Ascending aorta (tissue), 2 donors: ENCODE measurements at regions not wholly inside any gene's neighbourhood (a gene's known extent, or its start where the extent isn't known, plus 50 kb on each side); places are given as distances from the start of the nearest gene placed in this dataset.
"Not testable (repeated sequence)": the region's sequence is repeated elsewhere in the genome, so short reads cannot be mapped to it uniquely, and the experiment has no call there.

Source experiments
- DNase-seq, 2 donors: peaks; one replicate each; pipeline ENCODE4 v3.0.0-alpha.2; 2019; ENCODE audit warnings: low spot score in 2 of 2
- H3K27ac ChIP-seq, 2 donors: fragments of 200-600 bp; sonication (generic); one replicate each; pipeline ENCODE4 v1.5.1; 2016 to 2017; ENCODE audit warnings: mild to moderate bottlenecking in 1 of 2
- H3K27me3 ChIP-seq: fragments of 200-600 bp; sonication (generic); one replicate; pipeline ENCODE4 v1.5.1; 2017
- H3K36me3 ChIP-seq, 2 donors: fragments of 200-600 bp; sonication (generic); one replicate each; pipeline ENCODE4 v1.5.1; 2016
- H3K4me1 ChIP-seq, 2 donors: fragments of 200-600 bp; sonication (generic); one replicate each; pipeline ENCODE4 v1.5.1; 2016 to 2017; ENCODE audit warnings: mild to moderate bottlenecking in 1 of 2
- H3K4me3 ChIP-seq, 2 donors: fragments of 200-600 bp; sonication (generic); one replicate each; pipeline ENCODE4 v1.5.1; 2016 to 2017; ENCODE audit warnings: mild to moderate bottlenecking in 1 of 2
- H3K9me3 ChIP-seq, 2 donors: fragments of 200-600 bp; sonication (generic); one replicate each; pipeline ENCODE4 v1.5.1; 2016
- intact Hi-C: fragments of 100-400 bp; cut with DNase I; formaldehyde crosslinking; loops from one replicate; pipeline ENCODE4 v1.15.1; 2023
- TF ChIP-seq, protein P1 (sequence below), 3 experiments: fragments of 200-600 bp in 2 of 3; fragments of 450-650 bp in 1 of 3; sonication (generic) in 2 of 3; IDR thresholded peaks; one replicate each; pipeline ENCODE4 v1.5.1; 2016 to 2019; ENCODE audit warnings: antibody characterized with exemption in 3 of 3, mild to moderate bottlenecking in 1 of 3, moderate library complexity in 1 of 3

DNA sequence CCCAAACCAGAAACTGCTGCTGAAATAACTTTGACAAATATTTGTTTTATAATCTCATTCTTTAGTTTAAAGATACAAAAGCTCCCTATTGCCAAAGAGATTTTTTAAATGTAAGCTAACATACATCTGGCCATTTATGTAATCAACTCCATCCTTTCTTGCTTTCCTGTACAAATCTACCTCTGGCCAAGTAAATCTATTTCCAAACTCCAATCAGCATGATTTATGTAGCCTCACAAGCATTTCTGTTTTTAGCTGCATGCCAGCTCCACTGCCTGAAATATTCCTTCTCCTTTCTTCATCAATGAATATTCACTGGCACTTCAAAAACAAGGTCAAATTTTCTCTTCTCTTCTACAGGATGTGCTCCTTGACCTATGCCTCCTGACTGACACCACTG is 80.0 kb downstream of the SHOX2 start:
- intact Hi-C loops: no loop called here
- H3K4me1 ChIP-seq: no peaks in the 10 kb centered on the region

GRCh38 chr3:158019897-158020296 is 86.3 kb downstream of the SHOX2 start:
- peaks cover 12% of the 10 kb centered on the region in 2 donors for H3K9me3 ChIP-seq
- H3K27ac ChIP-seq, DNase-seq, H3K27me3 ChIP-seq, H3K4me3 ChIP-seq, intact Hi-C loops, H3K4me1 ChIP-seq, H3K36me3 ChIP-seq: not testable (repeated sequence)

More for the DNA sequence above, 80.0 kb downstream of the SHOX2 start:
- no peaks in the 10 kb centered on the region for H3K9me3 ChIP-seq
- H3K27me3 ChIP-seq: no peaks in the 10 kb centered on the region
- no peak overlapping the region for H3K4me3 ChIP-seq
- H3K27ac ChIP-seq: no peak overlapping the region
- TF ChIP-seq, protein P1, sequence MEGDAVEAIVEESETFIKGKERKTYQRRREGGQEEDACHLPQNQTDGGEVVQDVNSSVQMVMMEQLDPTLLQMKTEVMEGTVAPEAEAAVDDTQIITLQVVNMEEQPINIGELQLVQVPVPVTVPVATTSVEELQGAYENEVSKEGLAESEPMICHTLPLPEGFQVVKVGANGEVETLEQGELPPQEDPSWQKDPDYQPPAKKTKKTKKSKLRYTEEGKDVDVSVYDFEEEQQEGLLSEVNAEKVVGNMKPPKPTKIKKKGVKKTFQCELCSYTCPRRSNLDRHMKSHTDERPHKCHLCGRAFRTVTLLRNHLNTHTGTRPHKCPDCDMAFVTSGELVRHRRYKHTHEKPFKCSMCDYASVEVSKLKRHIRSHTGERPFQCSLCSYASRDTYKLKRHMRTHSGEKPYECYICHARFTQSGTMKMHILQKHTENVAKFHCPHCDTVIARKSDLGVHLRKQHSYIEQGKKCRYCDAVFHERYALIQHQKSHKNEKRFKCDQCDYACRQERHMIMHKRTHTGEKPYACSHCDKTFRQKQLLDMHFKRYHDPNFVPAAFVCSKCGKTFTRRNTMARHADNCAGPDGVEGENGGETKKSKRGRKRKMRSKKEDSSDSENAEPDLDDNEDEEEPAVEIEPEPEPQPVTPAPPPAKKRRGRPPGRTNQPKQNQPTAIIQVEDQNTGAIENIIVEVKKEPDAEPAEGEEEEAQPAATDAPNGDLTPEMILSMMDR (IDR thresholded peaks at IDR 0.05): no peak
- no peaks in the 10 kb centered on the region for H3K36me3 ChIP-seq
- no peak for DNase-seq

DNA sequence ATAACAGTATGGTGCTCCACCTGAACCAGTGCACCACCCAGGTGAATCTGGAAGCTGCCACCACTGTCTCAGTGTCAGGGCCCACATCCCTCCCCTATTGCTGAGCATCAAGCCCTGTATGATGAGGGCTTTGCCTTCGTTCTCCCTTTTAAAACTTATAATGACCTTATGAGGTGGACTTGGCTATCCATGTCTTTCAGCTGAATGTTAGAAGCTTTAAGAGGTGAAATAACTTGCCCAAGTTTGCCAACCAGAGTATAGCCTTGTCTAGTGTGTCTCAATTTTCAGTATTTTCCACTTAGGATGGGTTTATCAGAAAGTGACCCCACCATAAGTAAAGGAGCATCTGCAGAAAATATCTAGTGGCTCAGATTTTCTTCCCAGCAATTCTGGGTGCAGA is 87.8 kb downstream of the SHOX2 start:
- TF ChIP-seq, protein P1 (IDR thresholded peaks at IDR 0.05): no peak
- peaks cover 12% of the 10 kb centered on the region in 2 donors for H3K9me3 ChIP-seq
- H3K27ac ChIP-seq: no peak overlapping the region
- no peaks in the 10 kb centered on the region for H3K4me1 ChIP-seq
- DNase-seq: no peak
- no peaks in the 10 kb centered on the region for H3K27me3 ChIP-seq
- no peaks in the 10 kb centered on the region for H3K36me3 ChIP-seq
- intact Hi-C loops: no loop called here
- H3K4me3 ChIP-seq: no peak overlapping the region

DNA sequence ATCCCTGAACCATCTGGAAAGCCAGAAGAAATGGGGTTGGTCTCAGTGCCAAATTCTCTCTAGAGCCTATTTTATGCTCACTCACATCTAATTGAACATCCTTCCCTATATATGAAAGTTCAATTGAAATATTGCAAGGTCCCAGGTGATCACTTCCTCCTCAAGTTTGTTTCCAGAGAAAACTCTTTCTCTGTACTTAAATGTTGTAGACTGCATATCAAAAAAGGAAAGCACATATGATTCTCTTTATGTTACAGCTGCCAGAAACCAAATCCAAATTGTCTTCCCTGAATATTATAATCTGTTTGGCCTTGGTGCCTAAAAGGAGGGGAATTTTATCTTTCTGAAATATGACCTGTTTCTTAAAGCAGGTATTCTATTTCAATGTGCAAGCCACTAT is 93.3 kb downstream of the SHOX2 start:
- TF ChIP-seq, protein P1 (IDR thresholded peaks at IDR 0.05): no peak
- no peak for DNase-seq
- H3K4me1 ChIP-seq: no peaks in the 10 kb centered on the region
- no peaks in the 10 kb centered on the region for H3K36me3 ChIP-seq
- H3K27me3 ChIP-seq: no peaks in the 10 kb centered on the region
- H3K9me3 ChIP-seq: peaks cover 0 to under 1% of the 10 kb centered on the region in 2 donors
- intact Hi-C loops: no loop called here
- no peak overlapping the region for H3K27ac ChIP-seq
- H3K4me3 ChIP-seq: no peak overlapping the region

- no peak for DNase-seq
- intact Hi-C loops: no loop called here
- no peaks in the 10 kb centered on the region for H3K4me1 ChIP-seq
- H3K27me3 ChIP-seq: no peaks in the 10 kb centered on the region
- H3K4me3 ChIP-seq: no peak overlapping the region
- TF ChIP-seq, protein P1 (IDR thresholded peaks at IDR 0.05): no peak
- H3K27ac ChIP-seq: no peak overlapping the region
- no peaks in the 10 kb centered on the region for H3K36me3 ChIP-seq
- no peaks in the 10 kb centered on the region for H3K9me3 ChIP-seq
Measured at GRCh38 chr3:158005391-158006100, 100.7 kb downstream of the SHOX2 start.

DNA sequence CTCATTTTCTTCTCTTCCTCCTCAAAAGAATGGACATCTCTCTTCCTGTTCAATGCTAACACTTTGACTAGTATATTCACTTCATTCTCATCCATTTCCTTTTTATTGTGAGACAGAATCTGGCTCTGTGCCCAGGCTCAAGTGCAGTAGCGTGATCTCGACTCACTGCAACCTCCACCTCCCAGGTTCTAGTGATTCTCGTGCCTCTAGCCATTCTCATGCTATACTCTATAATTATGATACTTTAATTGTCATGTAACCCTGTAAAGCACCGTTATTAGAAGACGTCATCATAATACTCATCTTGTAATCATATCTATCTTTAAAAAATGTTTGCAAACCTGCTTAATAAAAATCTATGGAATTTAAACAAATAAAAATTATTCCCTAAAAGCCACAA is 107.0 kb downstream of the SHOX2 start:
- Histone ChIP-seq H3K4me3 (no peak overlapping the region), H3K27ac (no peak overlapping the region), H3K9me3 (peaks cover 0 to 11% of the 10 kb centered on the region in 2 donors), H3K4me1 (no peaks in the 10 kb centered on the region), H3K27me3 (no peaks in the 10 kb centered on the region), H3K36me3 (no peaks in the 10 kb centered on the region)
- DNase-seq: no peak
- intact Hi-C loops: no loop called here
- TF ChIP-seq, protein P1 (IDR thresholded peaks at IDR 0.05): no peak
